ENCODE measurements at regions not wholly inside any gene's neighbourhood (a gene's known extent, or its start where the extent isn't known, plus 50 kb on each side); places are given as distances from the start of the nearest gene placed in this dataset.

GRCh38 chr7:85290269-85290668 is 103.4 kb upstream of the SEMA3D start:
- TF ChIP-seq, protein P1, sequence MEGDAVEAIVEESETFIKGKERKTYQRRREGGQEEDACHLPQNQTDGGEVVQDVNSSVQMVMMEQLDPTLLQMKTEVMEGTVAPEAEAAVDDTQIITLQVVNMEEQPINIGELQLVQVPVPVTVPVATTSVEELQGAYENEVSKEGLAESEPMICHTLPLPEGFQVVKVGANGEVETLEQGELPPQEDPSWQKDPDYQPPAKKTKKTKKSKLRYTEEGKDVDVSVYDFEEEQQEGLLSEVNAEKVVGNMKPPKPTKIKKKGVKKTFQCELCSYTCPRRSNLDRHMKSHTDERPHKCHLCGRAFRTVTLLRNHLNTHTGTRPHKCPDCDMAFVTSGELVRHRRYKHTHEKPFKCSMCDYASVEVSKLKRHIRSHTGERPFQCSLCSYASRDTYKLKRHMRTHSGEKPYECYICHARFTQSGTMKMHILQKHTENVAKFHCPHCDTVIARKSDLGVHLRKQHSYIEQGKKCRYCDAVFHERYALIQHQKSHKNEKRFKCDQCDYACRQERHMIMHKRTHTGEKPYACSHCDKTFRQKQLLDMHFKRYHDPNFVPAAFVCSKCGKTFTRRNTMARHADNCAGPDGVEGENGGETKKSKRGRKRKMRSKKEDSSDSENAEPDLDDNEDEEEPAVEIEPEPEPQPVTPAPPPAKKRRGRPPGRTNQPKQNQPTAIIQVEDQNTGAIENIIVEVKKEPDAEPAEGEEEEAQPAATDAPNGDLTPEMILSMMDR (IDR thresholded peaks at IDR 0.05; ENCODE audit: insufficient read depth, low read length), result no peak
- TF ChIP-seq REST (IDR thresholded peaks at IDR 0.05; ENCODE audit: insufficient replicate concordance, low read depth) (no peak), POLR2AphosphoS5 (IDR thresholded peaks at IDR 0.05; ENCODE audit: low read depth) (no peak)

Measured in HL-60 (cell line).